ENCODE measurements at regions not wholly inside any gene's neighbourhood (a gene's known extent, or its start where the extent isn't known, plus 50 kb on each side); places are given as distances from the start of the nearest gene placed in this dataset.

- H3K4me3 Mint-ChIP-seq (ENCODE audit: unreplicated experiment), result peak overlapping the region; percentile 48
- Histone ChIP-seq H3K4me1 (peaks cover 49% of the 10 kb centered on the region), H3K9me3 (no peaks in the 10 kb centered on the region), H3K36me3 (ENCODE audit: control insufficient read depth, insufficient read depth, low read length) (no peaks in the 10 kb centered on the region), H3K27me3 (replicated peaks; ENCODE audit: control insufficient read depth, insufficient read depth, low read length) (no peaks in the 10 kb centered on the region), H3K4me3 (ENCODE audit: low read depth, low read length) (no peak overlapping the region)
- no peak for TF ChIP-seq CTCF (IDR thresholded peaks at IDR 0.05; ENCODE audit: insufficient read depth in 1 of 2, low read depth in 1 of 2, low read length in 1 of 2, severe bottlenecking in 1 of 2, unreplicated experiment in 1 of 2)
- peak; percentile 87 to 89 for DNase-seq
- H3K27ac Mint-ChIP-seq (ENCODE audit: unreplicated experiment), result peak overlapping the region; percentile 81
- CTCF ChIA-PET, result interaction anchor here (0.6 to 1.1 kb wide), 3 partner anchors 16 to 188 kb away, joined by 3 read pairs; no protein-coding TSS in a partner anchor
- H3K9me3 Mint-ChIP-seq (ENCODE audit: unreplicated experiment), result peaks cover 12% of the 10 kb centered on the region
- H3K4me1 Mint-ChIP-seq (ENCODE audit: low read depth, unreplicated experiment), result peaks cover 38% of the 10 kb centered on the region
- no TSS peak for BruUV-seq (replicated peaks)
- intact Hi-C loops (cut with micrococcal nuclease; ENCODE audit: unreplicated experiment), result loop anchor here (1.0 to 5.0 kb wide), 3 partner anchors 16 to 198 kb away; no protein-coding TSS in a partner anchor
- H3K27me3 Mint-ChIP-seq (ENCODE audit: insufficient read depth, unreplicated experiment), result no peaks in the 10 kb centered on the region
- POLR2A ChIA-PET, result interaction anchor here (1.0 to 1.2 kb wide), 3 partner anchors 16 to 147 kb away, joined by 3 to 5 read pairs (median 3); no protein-coding TSS in a partner anchor
- peaks cover 4% of the 10 kb centered on the region for H3K36me3 Mint-ChIP-seq (ENCODE audit: insufficient read depth, unreplicated experiment)
Measured at GRCh38 chr12:5244513-5244972, 187.4 kb upstream of the NTF3 start.

GRCh38 chr12:5246196-5246595, 185.7 kb upstream of the NTF3 start:
- Mint-ChIP-seq H3K4me3 (ENCODE audit: unreplicated experiment) (no peak overlapping the region), H3K27ac (ENCODE audit: unreplicated experiment) (peak overlapping the region; percentile 81), H3K9me3 (ENCODE audit: unreplicated experiment) (peaks cover 2% of the 10 kb centered on the region), H3K4me1 (ENCODE audit: low read depth, unreplicated experiment) (peaks cover 32% of the 10 kb centered on the region), H3K27me3 (ENCODE audit: insufficient read depth, unreplicated experiment) (no peaks in the 10 kb centered on the region), H3K36me3 (ENCODE audit: insufficient read depth, unreplicated experiment) (peaks cover 4% of the 10 kb centered on the region)
- H3K4me1 ChIP-seq, result peaks cover 49% of the 10 kb centered on the region
- intact Hi-C loops (cut with micrococcal nuclease; ENCODE audit: unreplicated experiment), result no loop called here
- ChIA-PET CTCF (no interaction called here), POLR2A (no interaction called here)
- no peaks in the 10 kb centered on the region for H3K9me3 ChIP-seq
- H3K36me3 ChIP-seq (ENCODE audit: control insufficient read depth, insufficient read depth, low read length), result no peaks in the 10 kb centered on the region
- no peaks in the 10 kb centered on the region for H3K27me3 ChIP-seq (replicated peaks; ENCODE audit: control insufficient read depth, insufficient read depth, low read length)
- no peak overlapping the region for H3K4me3 ChIP-seq (ENCODE audit: low read depth, low read length)
- no peak for TF ChIP-seq CTCF (IDR thresholded peaks at IDR 0.05; ENCODE audit: insufficient read depth in 1 of 2, low read depth in 1 of 2, low read length in 1 of 2, severe bottlenecking in 1 of 2, unreplicated experiment in 1 of 2)
- DNase-seq, result no peak
- BruUV-seq (replicated peaks), result no TSS peak

GRCh38 chr12:5247144-5247543, 184.8 kb upstream of the NTF3 start:
- ChIA-PET CTCF (no interaction called here), POLR2A (no interaction called here)
- Histone ChIP-seq H3K9me3 (no peaks in the 10 kb centered on the region), H3K36me3 (ENCODE audit: control insufficient read depth, insufficient read depth, low read length) (no peaks in the 10 kb centered on the region), H3K4me1 (peaks cover 49% of the 10 kb centered on the region), H3K4me3 (ENCODE audit: low read depth, low read length) (no peak overlapping the region), H3K27me3 (replicated peaks; ENCODE audit: control insufficient read depth, insufficient read depth, low read length) (no peaks in the 10 kb centered on the region)
- DNase-seq, result no peak
- Mint-ChIP-seq H3K4me1 (ENCODE audit: low read depth, unreplicated experiment) (peaks cover 32% of the 10 kb centered on the region), H3K36me3 (ENCODE audit: insufficient read depth, unreplicated experiment) (peaks cover 4% of the 10 kb centered on the region), H3K27ac (ENCODE audit: unreplicated experiment) (no peak overlapping the region), H3K4me3 (ENCODE audit: unreplicated experiment) (no peak overlapping the region), H3K9me3 (ENCODE audit: unreplicated experiment) (no peaks in the 10 kb centered on the region), H3K27me3 (ENCODE audit: insufficient read depth, unreplicated experiment) (no peaks in the 10 kb centered on the region)
- intact Hi-C loops (cut with micrococcal nuclease; ENCODE audit: unreplicated experiment), result no loop called here
- BruUV-seq (replicated peaks), result no TSS peak
- TF ChIP-seq CTCF (IDR thresholded peaks at IDR 0.05; ENCODE audit: insufficient read depth in 1 of 2, low read depth in 1 of 2, low read length in 1 of 2, severe bottlenecking in 1 of 2, unreplicated experiment in 1 of 2), result no peak
